ENCODE measurements at regions not wholly inside any gene's neighbourhood (a gene's known extent, or its start where the extent isn't known, plus 50 kb on each side); places are given as distances from the start of the nearest gene placed in this dataset.

DNA sequence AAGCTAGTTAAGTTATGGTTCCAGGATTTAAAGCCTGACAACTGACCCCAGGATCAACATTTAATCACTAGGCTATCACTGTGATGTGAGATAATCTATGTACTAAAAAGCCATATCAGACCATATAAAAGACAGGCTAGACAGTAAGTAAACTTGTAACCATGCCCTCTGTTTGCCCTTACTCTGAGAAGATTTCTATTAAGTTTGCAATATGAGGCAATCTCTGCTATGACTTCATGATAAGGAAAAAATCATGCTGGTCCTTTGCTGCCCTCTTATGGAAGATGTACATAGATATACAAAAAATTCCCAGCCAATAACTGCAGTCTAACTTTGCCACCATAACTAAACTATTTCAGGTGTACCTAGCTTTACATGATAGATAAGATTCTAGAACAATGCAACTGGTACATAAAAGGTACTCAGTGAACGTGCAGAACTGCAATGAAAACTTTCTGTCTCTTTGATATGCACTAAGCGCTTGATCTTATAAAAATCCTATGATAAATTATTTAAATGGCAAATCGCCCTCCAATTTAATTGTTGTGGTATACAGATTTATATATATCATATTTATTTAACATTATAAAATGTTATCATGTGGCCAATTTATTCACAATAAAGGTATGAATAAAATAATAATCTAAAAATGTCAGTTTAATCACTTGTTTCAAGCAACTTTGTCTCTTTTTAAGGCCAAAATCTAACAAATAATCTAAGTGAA lies 70.5 kb downstream of the FAM217A start:
- no peak for DNase-seq

DNA sequence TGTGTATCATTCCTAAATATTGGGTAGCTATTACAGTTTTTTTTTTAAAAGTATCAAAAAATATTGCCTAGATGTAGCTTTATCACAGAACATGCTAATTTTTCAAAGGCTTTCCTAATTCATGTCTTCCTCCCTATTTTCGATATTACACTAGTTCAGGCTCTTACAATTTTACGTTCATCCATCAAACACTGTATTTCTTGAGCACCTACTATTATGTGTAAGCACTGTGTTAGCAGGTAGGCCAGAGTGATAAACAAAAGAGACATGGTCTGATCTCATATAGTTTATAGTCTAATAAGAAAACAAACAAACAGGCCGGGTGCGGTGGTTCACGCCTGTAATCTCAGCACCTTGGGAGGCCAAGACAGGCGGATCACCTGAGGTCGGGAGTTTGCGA lies 69.5 kb downstream of the FAM217A start:
- DNase-seq, result no peak

DNA sequence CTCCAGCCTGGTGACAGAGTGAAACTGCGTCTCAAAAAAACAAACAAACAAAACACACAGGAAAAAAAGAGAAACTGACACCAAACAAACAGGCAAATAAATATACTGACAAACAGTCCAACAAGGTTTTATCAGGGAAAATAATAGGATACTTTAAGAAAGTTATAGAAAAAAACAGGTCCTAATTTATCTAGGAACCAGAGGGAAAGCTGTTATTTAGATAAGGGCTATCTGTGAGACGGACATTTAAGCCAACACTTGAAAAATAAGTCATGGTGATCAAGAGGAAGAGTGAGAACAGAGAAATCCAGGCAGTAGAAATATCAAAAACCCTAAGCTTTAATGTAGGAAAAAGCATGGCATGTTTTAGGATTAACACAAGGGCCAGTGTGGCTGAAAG lies 68.9 kb downstream of the FAM217A start:
- DNase-seq, result no peak

DNA sequence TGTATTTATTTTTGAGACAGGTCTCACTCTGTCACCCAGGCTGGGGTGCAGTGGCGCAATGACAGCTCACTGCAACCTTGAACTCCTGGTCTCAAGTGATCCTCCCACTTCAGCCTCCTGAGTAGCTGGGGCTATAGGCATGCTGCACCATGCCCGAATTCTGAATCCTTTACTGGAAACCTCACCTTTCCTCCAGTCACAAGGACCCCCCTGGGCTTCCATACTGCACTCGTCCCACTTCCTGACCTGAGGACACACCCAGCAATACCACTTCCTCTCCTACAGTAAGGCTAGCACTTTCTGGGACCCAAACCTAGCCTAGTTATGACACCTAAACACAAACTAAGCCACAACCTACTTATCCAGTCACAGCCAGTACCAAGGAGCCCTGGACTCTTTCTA lies 68.2 kb downstream of the FAM217A start:
- peak; percentile 6 for DNase-seq

DNA sequence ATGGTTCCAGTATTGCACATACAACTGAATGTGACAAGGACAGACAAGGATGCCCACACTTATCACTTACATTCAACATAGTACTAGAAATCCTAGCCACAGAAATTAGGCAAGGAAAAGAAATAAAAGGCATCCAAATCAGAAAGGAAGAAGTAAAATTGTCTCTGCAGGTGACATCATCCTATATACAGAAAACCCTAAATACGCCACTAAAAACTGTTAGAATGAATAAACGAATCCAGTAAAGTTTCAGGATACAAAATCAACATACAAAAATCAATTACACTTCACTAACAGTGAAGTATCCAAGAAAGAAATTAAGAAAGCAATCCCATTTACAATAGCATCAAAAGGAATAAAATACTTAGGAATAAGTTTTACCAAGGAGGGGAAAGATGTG lies 66.1 kb downstream of the FAM217A start:
- no peak for DNase-seq

DNA sequence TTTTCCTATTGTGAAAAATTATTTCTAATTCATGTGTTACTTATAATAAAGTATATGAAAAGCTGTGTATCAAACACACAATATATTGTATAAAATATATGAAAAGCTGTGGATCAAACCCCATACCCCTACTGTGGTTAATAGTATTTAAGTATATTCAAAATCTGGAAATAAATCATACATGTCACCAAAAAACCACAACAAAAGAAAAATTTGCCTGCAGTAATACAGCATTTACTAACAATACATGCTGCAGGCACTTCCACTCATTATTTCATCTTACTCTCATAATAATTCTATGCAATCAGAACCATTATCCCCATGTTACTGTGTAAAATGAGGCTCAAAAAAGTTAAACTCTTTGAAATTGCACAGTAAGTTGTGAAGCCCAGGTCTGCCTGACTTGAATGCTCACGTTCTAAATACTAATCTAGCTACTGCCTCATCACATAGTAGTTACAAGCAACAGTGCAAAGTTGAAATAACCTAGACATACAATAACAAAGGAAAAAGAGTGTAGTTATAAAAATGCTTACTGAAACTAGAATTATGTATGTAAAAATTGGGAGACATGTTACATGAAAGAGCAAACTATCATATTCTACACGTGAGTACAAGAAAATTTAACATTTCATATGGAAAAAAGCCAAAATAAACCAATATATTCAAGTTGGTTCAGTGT lies 61.7 kb downstream of the FAM217A start:
- no peak for DNase-seq

DNA sequence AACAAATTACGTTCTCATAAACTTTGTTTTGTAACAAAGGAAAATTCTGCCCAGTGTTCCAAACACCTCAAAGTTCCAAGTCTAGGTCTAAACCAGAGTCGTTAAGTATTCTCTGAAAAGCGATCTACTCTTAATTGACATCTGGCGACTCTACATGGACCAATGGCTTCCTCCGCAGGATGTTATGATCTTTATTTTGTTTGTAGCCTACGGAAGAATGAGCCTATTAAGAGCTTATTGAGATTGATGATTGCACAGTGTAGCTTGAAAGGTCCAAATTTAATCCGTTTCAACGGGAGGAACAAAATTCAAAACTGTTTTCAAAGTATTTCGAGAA lies 61.1 kb downstream of the FAM217A start:
- DNase-seq, result no peak

DNA sequence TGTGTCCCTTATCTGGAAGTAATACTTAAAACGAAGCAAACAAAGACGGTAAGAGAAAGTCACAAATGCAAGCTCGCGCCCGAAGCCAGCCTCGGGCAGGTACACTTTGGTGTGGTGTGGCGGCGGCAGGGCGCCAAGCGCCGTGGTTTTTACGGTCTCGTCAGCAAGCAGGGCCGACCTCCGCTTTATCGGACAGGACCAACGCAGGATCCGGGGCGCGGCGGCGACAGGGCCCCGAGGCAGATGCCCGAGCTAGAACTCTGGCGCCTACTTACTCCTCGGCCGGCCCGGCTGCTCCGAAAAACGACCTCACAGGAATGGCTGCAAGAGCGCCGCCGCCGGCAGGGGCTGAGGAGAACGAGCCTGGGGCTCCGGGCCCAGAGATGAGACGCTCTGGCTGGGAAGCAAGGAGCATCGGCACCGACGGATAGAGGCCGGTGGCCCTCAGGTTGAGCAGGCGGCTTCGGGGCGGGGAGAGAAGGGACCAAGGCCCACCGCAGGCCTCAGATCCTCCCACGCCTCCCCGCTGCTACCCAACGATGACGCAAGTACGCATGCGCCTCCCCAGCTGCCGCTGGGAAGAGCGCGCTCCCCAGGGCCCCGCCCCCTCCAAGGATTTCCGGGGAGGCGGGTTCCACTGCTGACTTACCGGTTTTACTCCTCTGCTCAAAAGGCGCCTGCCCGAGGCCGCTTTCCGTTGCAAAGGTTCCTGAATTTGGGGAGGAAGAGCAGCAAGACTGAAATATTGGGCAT lies 60.6 kb downstream of the FAM217A start:
- peak; percentile 97 for DNase-seq

All from stimulated activated CD4-positive, alpha-beta T cell treated with anti-CD3 and anti-CD28 coated beads, Interleukin-1b, Interleukin-23, amount 100 ng/mL, for 48 hours (primary cell).